ENCODE measurements at regions not wholly inside any gene's neighbourhood (a gene's known extent, or its start where the extent isn't known, plus 50 kb on each side); places are given as distances from the start of the nearest gene placed in this dataset.
"Not testable (repeated sequence)": the region's sequence is repeated elsewhere in the genome, so short reads cannot be mapped to it uniquely, and the experiment has no call there.

DNA sequence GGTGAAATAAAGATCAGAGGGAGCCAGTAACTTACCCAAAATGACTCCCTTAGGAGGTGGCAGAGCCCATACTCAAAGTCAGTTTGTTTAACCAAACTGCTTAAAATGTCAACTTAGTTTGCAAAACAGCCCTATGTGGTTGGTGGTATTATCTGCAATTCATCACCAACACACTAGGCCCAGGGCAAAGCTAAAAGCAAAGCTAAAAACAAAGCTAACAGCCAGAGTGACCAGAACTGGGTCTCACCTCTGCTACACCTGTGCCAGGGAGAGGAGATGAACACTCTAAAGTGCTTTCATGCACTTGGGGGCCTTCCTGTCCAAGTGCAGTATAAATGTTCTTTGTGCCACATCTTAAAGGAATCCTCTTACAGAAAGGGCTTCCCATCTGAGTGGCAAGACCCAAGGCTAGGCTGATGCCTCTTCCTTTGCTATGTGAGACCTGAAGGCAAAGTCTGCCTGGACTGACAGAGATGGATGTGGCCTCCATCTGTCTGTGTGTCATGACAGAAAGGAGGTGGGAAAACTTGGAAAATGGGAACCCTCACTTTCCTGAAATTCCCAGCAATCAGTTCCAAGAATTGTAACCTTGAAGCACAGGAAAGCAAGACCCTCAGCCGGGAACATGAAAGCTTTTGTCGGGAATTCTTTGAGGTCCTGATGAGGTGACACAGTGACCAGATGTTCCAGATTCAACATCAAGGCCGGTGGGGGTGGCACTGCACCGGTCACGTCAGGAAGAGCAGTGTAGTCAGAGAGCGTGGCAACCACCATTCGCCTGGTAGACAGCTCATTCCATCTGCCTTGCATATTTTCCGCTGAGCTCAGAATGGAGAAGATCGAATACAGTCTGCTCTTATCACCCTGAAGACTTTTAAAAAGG is 214.3 kb upstream of the PLGLB2 start:
- H3K4me3 Mint-ChIP-seq; ATAC-seq (ENCODE audit: low read depth); H3K9me3 ChIP-seq (ENCODE audit: control extremely low read depth in 1 of 3, control insufficient read depth in 2 of 3, insufficient read depth in 1 of 3, low read length in 2 of 3); H3K27ac ChIP-seq (ENCODE audit: low read length in 2 of 2); H3K4me1 ChIP-seq (ENCODE audit: control insufficient read depth in 2 of 2, insufficient read depth in 2 of 2, low read length in 2 of 2); H3K27ac Mint-ChIP-seq; H3K9me3 Mint-ChIP-seq (ENCODE audit: insufficient read depth); H3K27me3 Mint-ChIP-seq; H3K36me3 ChIP-seq (replicated peaks in 1 of 2; ENCODE audit: control extremely low read depth in 1 of 2, control insufficient read depth in 1 of 2, extremely low read depth in 1 of 2, insufficient read depth in 2 of 2, low read length in 1 of 2); H3K79me2 ChIP-seq (ENCODE audit: control insufficient read depth, insufficient read depth, low read length); H4K20me1 ChIP-seq (ENCODE audit: control insufficient read depth, insufficient read depth, low read length, poor library complexity, severe bottlenecking); DNase-seq; H2AFZ ChIP-seq (ENCODE audit: insufficient read depth, low read depth, low read length, poor library complexity, severe bottlenecking); H3K9ac ChIP-seq (ENCODE audit: low read length); H3K4me3 ChIP-seq (ENCODE audit: control extremely low read depth in 1 of 5, extremely low read depth in 1 of 5, insufficient read depth in 1 of 5, low read depth in 2 of 5, low read length in 4 of 5); H3K4me2 ChIP-seq (replicated peaks; ENCODE audit: low read depth, low read length, poor library complexity, severe bottlenecking); CTCF ChIA-PET; POLR2A ChIA-PET; H3K27me3 ChIP-seq (replicated peaks in 1 of 4; ENCODE audit: control extremely low read depth in 1 of 4, control insufficient read depth in 3 of 4, insufficient read depth in 4 of 4, low read length in 3 of 4); intact Hi-C loops (cut with micrococcal nuclease); H3K4me1 Mint-ChIP-seq: not testable (repeated sequence)
- WGBS (ENCODE audit: insufficient coverage), result no CpG with 5 or more reads among the region's 9 CpGs

DNA sequence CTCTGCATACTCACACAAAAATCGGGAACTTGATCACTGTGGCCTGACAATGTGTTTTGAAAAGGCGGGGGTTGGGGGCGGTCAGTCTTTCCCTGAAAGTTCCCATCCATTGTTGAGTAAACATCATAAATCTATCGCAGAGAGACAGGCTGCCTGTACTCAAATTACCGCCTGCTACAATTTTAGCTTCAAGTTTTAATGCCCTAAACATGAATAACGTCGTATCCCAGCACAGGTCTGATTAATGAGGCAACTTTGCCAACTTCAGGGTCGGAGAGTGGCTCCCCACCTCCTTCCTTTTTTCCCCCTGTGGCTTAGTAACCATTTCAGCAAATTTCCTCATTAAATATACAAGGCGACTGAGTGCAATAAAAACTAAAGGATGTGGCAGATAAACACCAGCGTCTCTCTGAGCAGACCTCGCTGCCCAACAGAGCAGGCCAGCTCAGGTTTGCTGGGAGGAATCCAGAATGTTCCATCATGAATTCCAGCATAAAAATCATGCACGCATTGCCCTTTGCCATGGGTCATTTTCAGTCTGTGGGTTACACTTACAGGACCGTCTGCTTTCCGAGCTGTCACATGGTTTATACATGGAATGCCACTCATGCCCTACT is 213.5 kb upstream of the PLGLB2 start:
- intact Hi-C loops (cut with micrococcal nuclease); H2AFZ ChIP-seq (ENCODE audit: insufficient read depth, low read depth, low read length, poor library complexity, severe bottlenecking); H3K27ac ChIP-seq (ENCODE audit: low read length in 2 of 2); H3K4me3 Mint-ChIP-seq; POLR2A ChIA-PET; H3K4me1 ChIP-seq (ENCODE audit: control insufficient read depth in 2 of 2, insufficient read depth in 2 of 2, low read length in 2 of 2); H3K4me1 Mint-ChIP-seq; H3K4me3 ChIP-seq (ENCODE audit: control extremely low read depth in 1 of 5, extremely low read depth in 1 of 5, insufficient read depth in 1 of 5, low read depth in 2 of 5, low read length in 4 of 5); H3K27ac Mint-ChIP-seq; H3K9ac ChIP-seq (ENCODE audit: low read length); H3K9me3 Mint-ChIP-seq (ENCODE audit: insufficient read depth); DNase-seq; CTCF ChIA-PET; H3K27me3 ChIP-seq (replicated peaks in 1 of 4; ENCODE audit: control extremely low read depth in 1 of 4, control insufficient read depth in 3 of 4, insufficient read depth in 4 of 4, low read length in 3 of 4); H3K9me3 ChIP-seq (ENCODE audit: control extremely low read depth in 1 of 3, control insufficient read depth in 2 of 3, insufficient read depth in 1 of 3, low read length in 2 of 3); H4K20me1 ChIP-seq (ENCODE audit: control insufficient read depth, insufficient read depth, low read length, poor library complexity, severe bottlenecking); H3K79me2 ChIP-seq (ENCODE audit: control insufficient read depth, insufficient read depth, low read length); H3K4me2 ChIP-seq (replicated peaks; ENCODE audit: low read depth, low read length, poor library complexity, severe bottlenecking); H3K36me3 ChIP-seq (replicated peaks in 1 of 2; ENCODE audit: control extremely low read depth in 1 of 2, control insufficient read depth in 1 of 2, extremely low read depth in 1 of 2, insufficient read depth in 2 of 2, low read length in 1 of 2); ATAC-seq (ENCODE audit: low read depth); H3K27me3 Mint-ChIP-seq: not testable (repeated sequence)
- WGBS (ENCODE audit: insufficient coverage), result no CpG with 5 or more reads among the region's 14 CpGs

DNA sequence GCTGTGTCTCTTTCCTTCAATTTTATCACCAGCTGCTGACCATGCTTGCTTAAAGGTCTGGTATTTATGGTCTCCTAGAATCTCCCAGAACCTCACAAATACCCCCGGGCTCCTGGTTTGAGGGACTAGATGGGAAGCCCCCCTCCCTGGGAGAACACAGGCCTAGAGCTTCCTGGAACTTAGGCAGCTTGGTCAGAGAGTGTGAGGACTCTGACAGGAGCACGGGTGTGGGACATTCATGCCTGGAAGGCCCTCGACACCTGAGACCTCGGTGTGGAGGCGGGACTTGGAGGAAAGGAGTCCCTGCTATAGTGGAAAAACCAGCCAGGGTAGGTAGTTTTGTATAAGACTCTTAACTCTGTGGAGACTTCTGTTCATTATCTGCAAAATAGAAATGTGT is 211.5 kb upstream of the PLGLB2 start:
- H3K36me3 ChIP-seq (replicated peaks in 1 of 2; ENCODE audit: control extremely low read depth in 1 of 2, control insufficient read depth in 1 of 2, extremely low read depth in 1 of 2, insufficient read depth in 2 of 2, low read length in 1 of 2); H3K4me3 ChIP-seq (ENCODE audit: control extremely low read depth in 1 of 5, extremely low read depth in 1 of 5, insufficient read depth in 1 of 5, low read depth in 2 of 5, low read length in 4 of 5); H3K27ac Mint-ChIP-seq; H3K4me3 Mint-ChIP-seq; H3K79me2 ChIP-seq (ENCODE audit: control insufficient read depth, insufficient read depth, low read length); H3K9me3 Mint-ChIP-seq (ENCODE audit: insufficient read depth); H3K9ac ChIP-seq (ENCODE audit: low read length); H3K27me3 ChIP-seq (replicated peaks in 1 of 4; ENCODE audit: control extremely low read depth in 1 of 4, control insufficient read depth in 3 of 4, insufficient read depth in 4 of 4, low read length in 3 of 4); H4K20me1 ChIP-seq (ENCODE audit: control insufficient read depth, insufficient read depth, low read length, poor library complexity, severe bottlenecking); H3K9me3 ChIP-seq (ENCODE audit: control extremely low read depth in 1 of 3, control insufficient read depth in 2 of 3, insufficient read depth in 1 of 3, low read length in 2 of 3); DNase-seq; ATAC-seq (ENCODE audit: low read depth); POLR2A ChIA-PET; H3K27ac ChIP-seq (ENCODE audit: low read length in 2 of 2); H2AFZ ChIP-seq (ENCODE audit: insufficient read depth, low read depth, low read length, poor library complexity, severe bottlenecking); H3K4me1 Mint-ChIP-seq; H3K4me1 ChIP-seq (ENCODE audit: control insufficient read depth in 2 of 2, insufficient read depth in 2 of 2, low read length in 2 of 2); CTCF ChIA-PET; H3K4me2 ChIP-seq (replicated peaks; ENCODE audit: low read depth, low read length, poor library complexity, severe bottlenecking); H3K27me3 Mint-ChIP-seq; intact Hi-C loops (cut with micrococcal nuclease): not testable (repeated sequence)
- no CpG with 5 or more reads among the region's 5 CpGs for WGBS (ENCODE audit: insufficient coverage)

DNA sequence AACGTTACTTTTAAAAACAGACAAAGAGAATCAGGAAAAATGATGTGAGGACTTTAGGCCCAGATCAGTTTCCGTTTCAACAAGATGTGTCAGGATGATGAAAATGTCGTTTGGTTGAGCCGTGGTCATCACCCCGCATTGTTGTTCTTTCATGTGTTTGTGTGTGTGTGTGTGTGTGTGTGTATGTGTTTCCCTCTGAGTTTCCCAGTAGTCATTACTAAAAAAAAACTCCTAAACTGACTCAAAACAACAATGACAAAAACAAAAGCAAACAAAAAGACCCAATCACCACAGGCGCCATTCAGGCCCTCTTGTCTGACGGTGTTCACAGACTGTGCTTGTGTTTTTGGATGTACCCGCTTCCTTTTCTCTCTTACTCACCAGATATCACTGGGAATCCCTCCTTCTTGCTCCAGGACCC is 210.6 kb upstream of the PLGLB2 start:
- H4K20me1 ChIP-seq (ENCODE audit: control insufficient read depth, insufficient read depth, low read length, poor library complexity, severe bottlenecking); H3K27ac ChIP-seq (ENCODE audit: low read length in 2 of 2); H3K4me1 Mint-ChIP-seq; H3K9me3 ChIP-seq (ENCODE audit: control extremely low read depth in 1 of 3, control insufficient read depth in 2 of 3, insufficient read depth in 1 of 3, low read length in 2 of 3); H3K36me3 ChIP-seq (replicated peaks in 1 of 2; ENCODE audit: control extremely low read depth in 1 of 2, control insufficient read depth in 1 of 2, extremely low read depth in 1 of 2, insufficient read depth in 2 of 2, low read length in 1 of 2); H3K4me3 Mint-ChIP-seq; H2AFZ ChIP-seq (ENCODE audit: insufficient read depth, low read depth, low read length, poor library complexity, severe bottlenecking); POLR2A ChIA-PET; intact Hi-C loops (cut with micrococcal nuclease); H3K79me2 ChIP-seq (ENCODE audit: control insufficient read depth, insufficient read depth, low read length); CTCF ChIA-PET; DNase-seq; H3K27me3 ChIP-seq (replicated peaks in 1 of 4; ENCODE audit: control extremely low read depth in 1 of 4, control insufficient read depth in 3 of 4, insufficient read depth in 4 of 4, low read length in 3 of 4); H3K27me3 Mint-ChIP-seq; H3K9me3 Mint-ChIP-seq (ENCODE audit: insufficient read depth); H3K9ac ChIP-seq (ENCODE audit: low read length); H3K4me1 ChIP-seq (ENCODE audit: control insufficient read depth in 2 of 2, insufficient read depth in 2 of 2, low read length in 2 of 2); H3K4me2 ChIP-seq (replicated peaks; ENCODE audit: low read depth, low read length, poor library complexity, severe bottlenecking); H3K4me3 ChIP-seq (ENCODE audit: control extremely low read depth in 1 of 5, extremely low read depth in 1 of 5, insufficient read depth in 1 of 5, low read depth in 2 of 5, low read length in 4 of 5); H3K27ac Mint-ChIP-seq; ATAC-seq (ENCODE audit: low read depth): not testable (repeated sequence)
- no CpG with 5 or more reads among the region's 8 CpGs for WGBS (ENCODE audit: insufficient coverage)
